IMR-90 (cell line): ENCODE measurements at regions not wholly inside any gene's neighbourhood (a gene's known extent, or its start where the extent isn't known, plus 50 kb on each side); places are given as distances from the start of the nearest gene placed in this dataset.

Experiments used
- SMC3 ChIP-seq: fragments of 150-350 bp; IDR thresholded peaks from 2 replicates; pipeline ENCODE4 v1.6.1; 2016; ENCODE audit warnings: low read depth, mild to moderate bottlenecking, antibody characterized with exemption, low read length, moderate library complexity
- USF2 ChIP-seq: fragments of 150-350 bp; IDR thresholded peaks from 2 replicates; pipeline ENCODE4 v1.6.1; 2017; ENCODE audit warnings: mild to moderate bottlenecking, antibody characterized with exemption, low read length, low read depth
- TF ChIP-seq, protein P1 (sequence below): conservative IDR thresholded peaks from 2 replicates; pipeline ENCODE4 v1.5.1; 2012; ENCODE audit warnings: mild to moderate bottlenecking, low read depth, low read length, improper control_type of control experiment

GRCh38 chr9:136595245-136596153 lies 49.7 kb upstream of the NOTCH1 start:
- TF ChIP-seq USF2 (no peak), SMC3 (no peak)
- TF ChIP-seq, protein P1, sequence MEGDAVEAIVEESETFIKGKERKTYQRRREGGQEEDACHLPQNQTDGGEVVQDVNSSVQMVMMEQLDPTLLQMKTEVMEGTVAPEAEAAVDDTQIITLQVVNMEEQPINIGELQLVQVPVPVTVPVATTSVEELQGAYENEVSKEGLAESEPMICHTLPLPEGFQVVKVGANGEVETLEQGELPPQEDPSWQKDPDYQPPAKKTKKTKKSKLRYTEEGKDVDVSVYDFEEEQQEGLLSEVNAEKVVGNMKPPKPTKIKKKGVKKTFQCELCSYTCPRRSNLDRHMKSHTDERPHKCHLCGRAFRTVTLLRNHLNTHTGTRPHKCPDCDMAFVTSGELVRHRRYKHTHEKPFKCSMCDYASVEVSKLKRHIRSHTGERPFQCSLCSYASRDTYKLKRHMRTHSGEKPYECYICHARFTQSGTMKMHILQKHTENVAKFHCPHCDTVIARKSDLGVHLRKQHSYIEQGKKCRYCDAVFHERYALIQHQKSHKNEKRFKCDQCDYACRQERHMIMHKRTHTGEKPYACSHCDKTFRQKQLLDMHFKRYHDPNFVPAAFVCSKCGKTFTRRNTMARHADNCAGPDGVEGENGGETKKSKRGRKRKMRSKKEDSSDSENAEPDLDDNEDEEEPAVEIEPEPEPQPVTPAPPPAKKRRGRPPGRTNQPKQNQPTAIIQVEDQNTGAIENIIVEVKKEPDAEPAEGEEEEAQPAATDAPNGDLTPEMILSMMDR = no peak
